Right renal pelvis (tissue), 4 donors: ENCODE measurements at regions not wholly inside any gene's neighbourhood (a gene's known extent, or its start where the extent isn't known, plus 50 kb on each side); places are given as distances from the start of the nearest gene placed in this dataset.

Experiments
- DNase-seq, 4 donors: peaks; one replicate each; pipeline ENCODE4 v3.0.0-alpha.2; 2013; ENCODE audit warnings: low read depth in 4 of 4, low spot score in 3 of 4, missing footprints in 1 of 4

DNA sequence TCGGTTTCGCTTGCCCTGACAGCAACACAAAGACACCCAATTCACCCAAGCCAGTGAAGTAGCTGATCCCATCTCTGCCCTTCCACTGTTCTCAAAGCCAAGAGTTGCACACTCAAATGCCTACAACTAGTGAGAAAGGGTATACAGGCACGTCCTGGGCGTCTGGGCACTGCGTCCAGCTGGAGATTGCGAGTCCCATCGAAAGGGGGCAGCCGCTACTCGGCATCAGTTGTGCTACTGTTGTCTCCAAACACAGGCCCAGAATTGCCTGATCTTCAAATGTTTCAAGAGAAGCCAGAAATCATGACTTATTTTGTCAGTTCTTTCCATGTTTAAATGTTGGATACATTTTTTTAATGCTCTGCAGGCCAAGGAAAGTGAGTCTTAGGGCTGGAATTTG, 487.8 kb downstream of the BCOR start:
- DNase-seq, result no peak

DNA sequence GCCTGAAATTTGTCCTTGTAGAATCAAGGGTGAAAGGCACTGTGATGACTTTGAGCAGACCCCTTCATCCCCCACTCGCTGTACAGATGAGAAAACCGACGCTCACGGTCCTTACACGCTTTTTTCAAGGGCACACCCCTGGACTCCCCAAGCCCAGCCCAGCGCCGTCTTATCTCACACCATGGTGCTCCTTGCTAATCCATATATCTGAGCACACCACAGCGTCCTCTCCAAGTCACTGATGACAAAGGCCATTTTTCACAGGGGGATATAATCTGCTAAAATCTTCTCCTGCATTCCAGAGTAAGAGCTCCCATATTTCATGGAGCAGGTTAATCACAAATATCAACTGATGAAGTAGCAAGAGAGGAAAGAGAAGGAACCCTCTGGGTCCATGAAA, 486.3 kb downstream of the BCOR start:
- no peak for DNase-seq

DNA sequence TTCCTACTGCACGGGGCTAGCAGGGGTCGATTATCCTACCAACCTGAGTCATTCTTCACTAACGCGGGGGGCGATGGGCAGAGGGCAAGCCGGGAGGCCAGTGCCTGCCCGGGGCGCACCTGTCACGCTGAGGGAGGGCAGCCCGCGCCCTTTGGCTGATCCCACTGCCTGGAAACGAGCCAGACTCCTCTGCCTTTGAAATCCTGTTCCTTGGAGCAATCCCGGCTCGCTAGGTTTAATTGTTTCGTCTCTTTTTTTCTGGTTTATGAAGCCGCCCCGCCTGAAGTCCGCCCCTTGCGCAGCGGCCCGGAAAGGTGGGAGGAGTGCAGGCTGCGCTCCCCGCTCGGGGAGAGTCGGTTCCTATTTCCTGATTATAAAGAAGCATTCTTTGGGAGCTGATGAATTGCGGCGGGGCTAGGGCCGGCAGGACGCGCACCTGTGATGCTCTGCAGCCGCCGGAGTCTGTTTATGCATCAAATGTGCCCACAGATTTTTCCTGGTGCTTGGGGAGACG, 484.2 kb downstream of the BCOR start:
- DNase-seq, result peak; percentile 40 to 72 (median 52)

DNA sequence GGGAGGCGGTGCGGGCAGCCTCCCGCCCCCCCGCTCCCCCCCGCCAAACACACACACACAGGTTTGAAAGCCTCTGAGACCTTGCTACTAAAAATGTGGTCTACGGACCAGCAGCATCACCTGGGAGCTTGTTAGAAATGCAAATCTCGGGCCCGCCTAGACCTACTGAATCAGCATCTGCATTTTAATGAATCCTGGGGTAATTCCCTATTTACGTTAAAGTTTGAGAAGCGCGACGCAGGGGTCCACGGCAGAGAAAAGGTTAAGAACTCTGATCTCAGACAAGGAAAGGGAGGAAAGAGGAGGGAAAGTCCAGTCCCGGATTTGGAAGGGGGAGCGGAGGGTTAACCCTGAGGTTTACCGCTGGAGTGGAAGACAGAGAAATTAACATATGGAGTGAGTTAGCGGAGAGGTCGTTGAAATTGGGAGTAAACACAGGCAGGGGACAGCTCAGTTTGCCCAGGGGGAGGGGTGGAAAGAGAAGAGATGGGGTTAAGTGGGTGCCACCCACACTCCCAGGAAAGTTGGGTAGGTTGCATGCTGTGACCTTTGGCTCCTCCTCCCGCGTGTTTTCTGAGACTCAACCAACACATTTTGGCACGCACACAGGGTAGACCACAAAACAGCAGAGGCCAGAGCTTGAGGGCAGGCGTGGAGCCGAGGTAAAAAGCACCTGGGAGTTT, 483.6 kb downstream of the BCOR start:
- DNase-seq, result no peak

DNA sequence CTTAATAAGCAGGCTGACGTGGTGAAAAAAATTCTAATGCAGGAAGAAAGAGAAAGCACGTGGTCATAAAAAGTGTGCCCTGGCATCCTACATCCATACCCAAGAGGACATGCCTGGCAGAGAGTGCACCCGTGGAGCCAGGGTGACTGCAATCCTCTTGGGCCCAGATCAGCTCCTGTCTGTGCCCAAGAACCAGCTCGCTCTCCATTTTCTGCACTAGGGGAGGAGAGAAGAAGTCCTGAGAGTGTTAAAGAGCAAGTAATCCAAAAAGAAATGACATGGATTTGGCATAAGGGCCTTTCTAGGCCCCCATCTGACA, 483.1 kb downstream of the BCOR start:
- no peak for DNase-seq

DNA sequence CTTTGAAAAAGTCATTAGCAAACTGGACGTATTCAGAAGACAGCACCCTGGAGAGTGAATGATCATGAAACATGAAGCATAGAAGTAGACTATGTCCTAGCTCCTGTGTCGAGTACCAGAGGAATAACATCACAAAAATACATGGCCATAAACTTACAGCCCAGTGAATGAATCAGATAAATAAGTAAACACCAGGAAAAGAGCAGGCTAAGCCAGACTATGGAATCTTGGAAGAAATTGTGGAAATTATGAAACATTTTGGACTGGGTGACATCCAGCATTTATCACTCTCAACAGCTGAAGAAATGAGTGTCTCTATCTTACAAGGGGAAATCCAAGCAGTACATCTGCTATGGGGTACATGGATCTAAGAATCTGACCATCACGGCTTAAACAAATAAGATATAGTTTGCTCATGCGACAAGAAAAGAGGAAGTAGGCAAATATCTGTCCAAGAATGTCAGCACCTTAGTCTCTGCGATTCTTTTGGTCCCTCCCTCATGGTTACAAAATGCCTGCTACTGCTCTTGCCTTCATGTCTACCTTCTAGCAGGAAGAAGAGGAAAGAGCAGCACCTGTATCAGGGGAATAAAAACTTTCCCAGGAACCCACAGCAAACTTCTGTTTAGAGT, 481.5 kb downstream of the BCOR start:
- no peak for DNase-seq

DNA sequence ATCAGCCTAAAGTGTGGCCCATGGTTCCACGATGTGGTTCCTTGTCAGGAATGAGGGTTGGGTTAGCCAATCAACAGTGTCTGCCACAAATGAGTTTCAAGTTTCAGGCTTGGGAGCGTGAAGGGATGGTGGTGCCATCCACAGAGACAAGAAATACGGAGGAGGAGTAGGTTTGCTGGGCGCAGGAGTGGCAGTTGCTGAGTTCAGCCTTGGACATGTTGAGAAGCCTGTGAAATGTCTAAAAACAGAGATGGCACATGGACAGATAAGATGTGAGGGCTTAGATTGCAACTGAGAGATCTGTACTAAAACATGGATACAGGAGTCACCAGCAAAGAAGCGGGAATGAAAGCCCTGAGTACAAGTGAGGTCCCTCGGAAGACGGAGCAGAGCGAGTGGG, 481.0 kb downstream of the BCOR start:
- no peak for DNase-seq

DNA sequence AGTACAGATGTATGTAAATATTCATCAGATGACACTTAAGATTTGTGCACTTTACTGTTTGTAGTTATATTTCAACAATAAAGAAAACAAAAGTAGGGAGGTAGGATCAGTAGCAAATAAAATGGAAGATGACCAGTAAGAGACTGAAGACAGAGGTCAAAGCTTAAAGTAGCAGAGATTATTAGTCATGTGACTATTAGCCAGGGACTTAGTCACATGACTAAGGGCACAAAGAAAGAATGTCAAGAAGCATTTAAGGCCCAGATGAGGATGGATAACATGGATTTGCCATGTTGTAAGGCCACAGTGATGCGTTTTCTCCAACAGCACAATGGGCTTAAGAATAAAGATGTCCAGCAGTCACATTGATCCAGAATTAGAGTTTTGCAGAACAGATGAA, 479.6 kb downstream of the BCOR start:
- DNase-seq, result no peak

DNA sequence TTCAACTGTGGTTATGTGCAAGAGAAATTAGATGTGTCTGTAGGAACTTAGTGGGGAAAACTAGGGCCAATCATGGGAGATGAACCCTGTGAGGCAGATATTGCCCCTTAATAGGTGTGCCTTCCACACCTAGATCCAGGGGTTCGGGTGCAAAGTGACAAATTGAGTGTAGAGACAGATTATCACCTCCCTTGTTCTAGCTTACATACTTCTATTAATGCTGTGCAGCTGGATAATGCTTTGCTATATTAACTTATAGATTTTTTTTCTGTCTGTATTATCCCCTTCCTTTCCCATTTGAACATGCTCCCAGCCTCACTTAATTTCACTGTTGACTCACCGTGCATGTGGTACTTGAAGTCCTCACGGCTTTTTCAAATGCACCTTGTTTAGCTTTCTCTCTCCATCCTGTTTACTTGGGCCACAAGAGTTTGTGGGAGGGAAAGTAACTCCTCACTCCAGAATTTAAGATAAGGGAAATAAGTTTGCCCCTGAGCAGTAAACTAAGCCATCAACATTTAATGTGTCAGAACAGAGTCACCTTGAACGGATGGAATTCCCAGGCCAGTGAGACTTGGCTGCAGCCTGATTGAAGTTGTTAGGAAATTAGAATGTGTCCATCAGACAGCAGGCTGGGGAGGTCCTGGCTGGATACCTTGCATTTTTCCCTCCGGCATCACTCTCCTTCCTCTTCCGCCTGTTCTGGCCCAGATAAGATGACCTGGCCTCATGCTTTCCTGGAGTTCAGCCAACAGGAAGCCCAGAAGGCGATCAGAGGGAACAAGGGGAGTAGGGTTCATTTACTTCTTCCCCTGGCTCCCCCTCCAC, 478.4 kb downstream of the BCOR start:
- no peak for DNase-seq

DNA sequence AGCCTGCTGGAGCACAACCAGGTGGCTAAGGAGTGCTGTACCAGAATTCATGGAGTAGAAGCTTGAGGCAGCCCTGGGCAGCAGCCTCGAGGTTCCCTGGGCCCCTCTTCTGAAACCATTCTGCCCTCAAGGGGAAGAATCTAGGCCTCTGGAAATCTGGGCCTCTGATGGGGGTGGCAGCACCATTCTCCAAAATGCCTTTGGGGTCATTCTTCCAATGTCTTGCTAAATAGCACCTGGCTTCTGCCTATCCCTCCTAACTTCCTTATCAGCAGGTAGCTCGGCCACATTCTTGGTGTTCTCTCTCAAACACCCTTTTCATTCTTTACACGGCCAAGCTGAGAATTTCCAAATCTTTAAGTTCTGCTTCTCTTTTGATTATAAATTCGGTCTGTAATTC, 473.6 kb downstream of the BCOR start:
- no peak for DNase-seq

DNA sequence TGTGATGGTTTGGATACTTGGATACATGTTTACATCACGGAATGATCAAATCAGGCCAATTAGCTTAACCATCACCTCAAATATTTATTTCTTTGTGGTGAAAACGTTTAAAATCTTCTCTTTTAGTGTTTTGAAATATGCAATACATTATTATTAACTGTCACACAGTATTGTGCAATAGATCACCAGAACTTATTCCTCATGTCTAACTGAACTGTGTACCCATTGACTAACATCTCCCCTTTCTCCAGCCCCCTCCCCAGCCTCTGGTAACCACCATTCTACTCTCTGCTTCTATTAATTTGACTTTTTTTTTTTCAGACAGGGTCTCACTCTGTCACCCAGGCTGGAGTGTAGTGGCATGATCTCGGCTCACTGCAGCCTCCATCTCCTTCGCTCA, 471.9 kb downstream of the BCOR start:
- DNase-seq, result no peak

DNA sequence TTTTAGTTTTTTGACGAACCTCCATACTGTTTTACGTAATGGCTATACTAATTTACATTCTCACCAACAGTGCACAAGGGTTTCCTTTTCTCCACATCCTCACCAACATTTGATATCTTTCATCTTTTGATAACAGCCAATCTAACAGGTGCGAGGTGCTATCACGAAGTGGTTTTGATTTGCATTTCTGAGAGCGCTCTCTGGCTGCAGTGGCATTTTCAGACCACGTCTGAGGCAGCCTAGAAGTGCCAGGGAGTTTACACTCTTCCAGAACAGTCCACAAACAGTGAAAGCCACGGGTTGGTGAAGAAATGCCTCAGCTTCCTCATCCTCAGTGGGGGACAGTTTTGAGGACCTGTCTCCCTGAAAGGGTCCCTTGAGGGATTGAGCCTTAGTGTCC, 471.0 kb downstream of the BCOR start:
- DNase-seq, result no peak

DNA sequence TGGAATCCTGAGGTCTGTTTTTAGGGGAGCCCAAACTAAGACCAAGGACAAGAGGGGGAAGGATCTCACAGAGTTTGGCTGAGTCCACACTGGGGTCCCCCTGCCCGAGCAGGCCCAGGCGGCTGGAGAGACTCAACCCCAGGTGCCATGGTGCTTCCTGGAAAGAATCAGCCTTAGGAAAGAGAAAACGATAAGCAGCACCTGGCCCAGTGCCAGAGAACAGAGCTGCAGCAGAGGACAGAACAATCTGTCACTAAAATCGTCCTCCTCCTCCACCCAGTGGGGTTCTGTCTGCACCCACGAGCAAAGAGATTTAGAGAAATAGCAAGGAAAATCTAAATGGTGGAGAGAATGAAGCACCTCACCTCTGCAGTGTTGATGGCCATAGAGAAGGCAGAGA, 470.5 kb downstream of the BCOR start:
- no peak for DNase-seq

DNA sequence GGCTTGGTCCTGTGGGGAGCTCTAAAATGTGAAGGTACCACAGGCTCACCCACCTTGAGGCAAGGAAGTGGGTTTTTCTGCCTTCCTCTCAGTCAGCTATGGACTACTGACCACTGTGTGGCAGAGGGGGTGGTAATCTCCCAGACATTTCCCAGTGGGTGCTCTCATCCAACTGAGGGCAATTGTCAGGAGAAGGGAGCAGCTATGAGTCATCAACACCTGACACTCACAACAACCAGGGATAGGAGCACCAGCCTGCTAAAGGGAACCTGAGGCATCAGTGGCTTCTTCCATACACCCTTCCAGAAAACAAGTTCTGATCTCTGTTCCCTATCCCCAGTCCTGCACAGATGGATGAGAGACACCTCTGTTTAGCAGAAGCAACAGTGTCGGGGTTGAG, 468.8 kb downstream of the BCOR start:
- DNase-seq, result no peak

DNA sequence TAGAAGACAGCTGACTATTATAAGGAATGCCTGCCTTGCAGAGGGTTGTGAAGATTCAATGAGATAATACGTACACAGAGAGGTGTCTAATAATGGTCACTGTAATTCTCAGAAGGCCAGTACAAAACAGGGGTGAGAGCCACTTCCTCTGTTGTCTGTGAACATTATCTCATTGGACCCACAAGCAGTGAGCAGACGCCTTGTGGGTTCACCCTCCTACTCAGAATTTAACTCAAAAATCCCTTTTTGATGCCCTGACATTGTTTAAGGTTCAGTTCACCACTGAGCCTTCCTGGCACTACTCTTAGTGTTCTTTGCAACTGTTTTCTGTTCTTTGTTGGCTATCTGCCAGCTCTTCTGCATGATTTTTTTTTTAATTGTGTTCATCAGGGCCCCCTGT, 467.4 kb downstream of the BCOR start:
- no peak for DNase-seq

DNA sequence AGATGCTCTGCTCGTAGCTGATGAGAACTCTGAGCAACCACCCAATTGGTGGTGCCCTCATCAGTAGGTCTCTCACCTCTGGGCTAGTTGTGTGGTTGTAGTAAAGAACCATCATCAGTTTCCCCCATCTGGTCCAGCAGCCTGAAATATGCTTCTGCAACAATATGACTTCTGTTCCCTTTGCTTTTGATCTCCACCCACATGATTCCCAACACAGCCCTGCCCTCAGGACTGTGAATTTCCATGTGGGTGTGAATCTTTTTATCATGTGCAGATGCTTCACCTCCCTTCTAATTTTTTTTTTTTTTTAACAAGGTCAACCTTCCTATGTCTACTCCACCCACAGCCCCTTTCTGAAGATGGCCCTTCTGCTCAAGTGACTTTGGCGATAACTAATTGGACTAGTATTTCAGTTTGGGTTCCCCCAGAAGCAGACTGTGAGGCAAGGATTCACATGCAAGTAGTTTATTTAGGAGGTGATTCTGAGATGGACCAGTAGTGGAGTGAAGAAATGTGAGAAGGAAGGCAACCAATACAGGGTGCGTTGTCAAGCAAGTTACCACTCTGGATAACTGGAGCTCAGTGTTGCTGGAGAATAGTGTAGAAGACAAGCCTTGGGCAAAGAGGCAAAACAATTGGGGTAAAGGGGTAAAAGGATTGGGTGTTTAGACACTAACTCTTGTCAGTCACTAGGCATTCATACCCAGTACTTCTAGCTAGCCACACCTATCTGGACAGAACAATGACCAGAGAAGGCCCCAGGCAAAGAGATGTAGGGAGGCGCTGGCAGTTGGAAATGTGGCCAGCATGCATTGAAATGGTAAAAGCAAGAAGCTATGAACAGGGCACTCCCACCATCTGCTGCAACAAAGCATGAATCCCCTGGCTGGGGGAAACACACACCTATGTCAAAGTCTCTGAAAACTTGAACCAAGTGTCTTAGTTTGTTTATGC, 466.2 kb downstream of the BCOR start:
- DNase-seq, result no peak

DNA sequence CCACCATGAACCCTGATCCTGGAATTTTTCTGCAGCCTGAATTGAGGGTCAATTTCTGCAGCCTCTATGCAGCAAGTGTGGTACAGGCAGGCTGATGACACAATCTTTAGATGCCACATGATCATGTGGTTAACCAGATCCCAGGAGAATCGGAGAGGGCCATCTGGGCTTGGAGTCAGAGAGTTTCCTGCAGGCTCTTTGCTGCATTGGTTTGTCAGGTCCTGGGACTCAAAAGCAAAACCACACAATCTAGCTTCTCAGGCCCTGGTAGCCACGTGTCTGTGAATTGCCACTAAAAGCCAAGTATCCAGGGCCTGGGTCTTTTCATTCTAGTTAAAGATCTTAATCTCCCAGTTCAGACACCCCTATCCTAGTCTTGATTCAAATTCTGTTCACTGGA, 464.5 kb downstream of the BCOR start:
- DNase-seq, result no peak

DNA sequence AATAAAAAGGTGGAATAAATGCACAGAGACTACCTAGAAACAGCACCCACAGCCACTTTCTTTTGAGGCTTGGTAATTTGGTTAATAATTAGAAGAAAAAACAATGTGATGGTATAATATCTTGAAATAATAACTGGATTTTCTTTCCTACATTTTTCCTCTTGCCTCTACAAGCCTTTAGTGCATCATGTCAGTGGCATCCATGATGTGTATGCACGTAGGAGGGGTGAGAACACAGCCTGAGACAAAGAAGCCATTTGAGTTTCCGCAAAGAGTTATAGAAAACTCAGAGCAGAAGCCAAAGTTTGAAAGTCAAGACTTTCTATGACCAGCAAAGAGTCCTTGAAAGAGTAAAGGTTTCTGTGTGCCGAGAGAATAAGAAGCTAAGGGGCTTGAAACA, 461.3 kb downstream of the BCOR start:
- DNase-seq, result no peak

DNA sequence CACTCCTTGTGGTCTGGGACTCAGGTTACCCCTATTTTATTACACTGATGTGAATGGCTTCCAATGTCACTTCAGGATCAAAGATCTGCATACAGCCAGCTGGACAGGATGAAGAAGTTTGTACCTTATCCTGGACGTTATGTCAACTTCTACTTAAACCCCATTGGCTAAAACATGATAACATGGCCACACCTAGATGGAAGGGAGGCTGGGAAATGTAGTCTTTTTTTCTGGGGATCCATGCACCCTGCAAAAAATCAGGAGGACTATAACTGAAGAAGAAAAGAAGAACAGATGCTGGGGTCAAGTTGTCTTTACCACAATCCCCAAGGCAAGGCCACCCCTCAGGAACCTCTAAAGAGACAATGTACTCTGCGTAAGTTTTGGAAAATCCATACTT, 459.2 kb downstream of the BCOR start:
- DNase-seq, result no peak

DNA sequence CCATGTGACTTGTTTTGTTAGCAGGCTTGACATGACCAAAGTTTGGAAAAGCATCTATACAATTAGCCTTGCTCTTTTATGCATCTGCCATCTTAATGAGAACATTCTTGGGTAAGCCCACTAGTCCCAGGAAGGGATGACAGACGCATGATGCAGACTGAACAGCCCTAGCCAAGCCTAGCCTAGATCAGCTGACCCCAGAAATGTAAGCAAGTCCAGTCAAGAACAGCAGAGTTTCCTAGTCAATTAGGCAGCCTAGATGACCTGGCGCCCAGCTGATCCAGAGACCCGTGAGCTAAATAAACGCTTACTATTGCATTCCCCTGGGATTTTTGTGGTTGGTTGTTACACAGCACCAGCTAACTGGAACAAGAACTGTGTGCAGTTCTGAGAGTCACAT, 457.9 kb downstream of the BCOR start:
- no peak for DNase-seq

DNA sequence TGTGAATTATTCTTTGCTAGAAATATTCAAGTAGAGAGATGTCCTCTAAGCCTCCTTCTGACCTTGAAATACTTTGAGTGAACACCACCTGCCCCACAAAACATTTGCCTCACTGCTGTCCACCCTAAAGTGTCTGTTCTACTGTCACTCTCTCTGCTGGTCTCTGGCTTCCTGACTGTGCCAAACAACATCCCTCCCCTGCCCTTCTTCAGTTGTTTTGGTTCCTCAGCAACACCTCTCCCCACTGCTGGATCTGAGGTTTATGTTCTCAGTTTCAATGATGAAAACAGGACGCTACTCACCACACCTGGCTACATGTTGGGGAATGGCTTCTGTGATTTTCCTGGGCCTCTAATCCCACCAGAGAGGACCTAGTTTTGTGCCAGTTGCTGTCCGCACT, 456.9 kb downstream of the BCOR start:
- DNase-seq, result no peak
